ENCODE measurements at regions not wholly inside any gene's neighbourhood (a gene's known extent, or its start where the extent isn't known, plus 50 kb on each side); places are given as distances from the start of the nearest gene placed in this dataset.

DNA sequence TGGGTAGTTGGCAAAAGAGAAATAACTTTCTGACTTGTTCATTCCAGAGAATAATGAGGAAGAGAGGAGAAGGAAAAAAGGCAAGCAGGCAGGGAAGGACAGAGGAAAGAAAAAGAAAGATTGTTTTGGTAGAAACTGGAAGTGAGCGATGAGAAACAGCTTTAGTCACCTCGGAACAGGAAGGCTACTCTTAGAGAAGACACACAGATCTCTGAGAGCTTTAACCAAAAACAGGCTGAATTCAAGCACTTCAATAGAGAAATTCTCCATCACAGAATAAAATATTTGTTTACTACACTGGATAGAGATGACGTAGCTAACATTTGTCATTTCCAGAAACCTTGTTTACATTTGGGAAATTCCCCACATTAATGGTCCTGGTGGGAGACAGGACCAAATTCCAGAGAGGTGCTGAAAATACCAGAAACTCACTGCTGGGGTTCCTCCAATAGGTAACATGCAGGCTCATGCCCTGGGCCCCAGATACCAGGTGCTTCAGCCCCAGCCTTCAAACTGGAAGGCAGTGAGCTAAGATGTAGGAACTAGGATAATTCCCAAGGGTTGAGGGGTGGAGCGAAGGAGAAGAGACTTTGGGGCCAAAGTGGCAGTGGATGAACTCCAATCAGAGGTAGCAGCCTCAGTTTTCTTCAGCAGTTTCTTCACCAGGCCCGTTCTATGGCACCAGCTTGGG lies 227.7 kb upstream of the GRAMD2B start:
- 78 to 89% methylated on average over 5 of the region's 5 CpGs for WGBS, 2 donors
- TF ChIP-seq EP300 (IDR thresholded peaks at IDR 0.05) (no peak), POLR2A (IDR thresholded peaks at IDR 0.05) (no peak), POLR2AphosphoS5 (IDR thresholded peaks at IDR 0.05) (no peak)
- TF ChIP-seq, protein P1, sequence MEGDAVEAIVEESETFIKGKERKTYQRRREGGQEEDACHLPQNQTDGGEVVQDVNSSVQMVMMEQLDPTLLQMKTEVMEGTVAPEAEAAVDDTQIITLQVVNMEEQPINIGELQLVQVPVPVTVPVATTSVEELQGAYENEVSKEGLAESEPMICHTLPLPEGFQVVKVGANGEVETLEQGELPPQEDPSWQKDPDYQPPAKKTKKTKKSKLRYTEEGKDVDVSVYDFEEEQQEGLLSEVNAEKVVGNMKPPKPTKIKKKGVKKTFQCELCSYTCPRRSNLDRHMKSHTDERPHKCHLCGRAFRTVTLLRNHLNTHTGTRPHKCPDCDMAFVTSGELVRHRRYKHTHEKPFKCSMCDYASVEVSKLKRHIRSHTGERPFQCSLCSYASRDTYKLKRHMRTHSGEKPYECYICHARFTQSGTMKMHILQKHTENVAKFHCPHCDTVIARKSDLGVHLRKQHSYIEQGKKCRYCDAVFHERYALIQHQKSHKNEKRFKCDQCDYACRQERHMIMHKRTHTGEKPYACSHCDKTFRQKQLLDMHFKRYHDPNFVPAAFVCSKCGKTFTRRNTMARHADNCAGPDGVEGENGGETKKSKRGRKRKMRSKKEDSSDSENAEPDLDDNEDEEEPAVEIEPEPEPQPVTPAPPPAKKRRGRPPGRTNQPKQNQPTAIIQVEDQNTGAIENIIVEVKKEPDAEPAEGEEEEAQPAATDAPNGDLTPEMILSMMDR (IDR thresholded peaks at IDR 0.05): no peak
- H3K9me3 ChIP-seq: no peaks in the 10 kb centered on the region
- DNase-seq: peak; percentile 24
- H3K36me3 ChIP-seq: no peaks in the 10 kb centered on the region
- no peaks in the 10 kb centered on the region for H3K27me3 ChIP-seq
- no peak overlapping the region for H3K4me3 ChIP-seq
- peaks cover 0 to 11% (median 7%) of the 10 kb centered on the region in 4 donors for H3K4me1 ChIP-seq
- intact Hi-C loops (cut with DNase I): no loop called here
- H3K27ac ChIP-seq: no peak overlapping the region

DNA sequence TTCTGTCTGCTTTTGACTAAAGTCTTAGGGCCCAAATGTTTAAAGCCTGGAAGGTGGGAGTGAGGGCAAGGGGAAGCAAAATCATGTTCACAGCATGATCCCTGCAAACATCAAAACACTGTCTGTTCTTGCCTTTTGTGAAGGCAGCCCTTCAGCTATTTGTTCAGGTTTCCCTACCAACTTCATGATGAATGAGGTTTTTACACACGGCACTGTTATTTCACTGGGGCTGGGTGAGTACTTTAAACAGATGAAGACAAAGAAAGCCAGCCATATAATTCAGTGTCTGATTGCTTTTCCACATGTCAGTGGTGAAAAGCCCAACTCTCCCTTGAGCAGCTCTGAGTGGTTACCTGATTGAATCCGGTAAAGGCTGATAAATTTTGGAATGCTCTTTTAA lies 224.7 kb upstream of the GRAMD2B start:
- Histone ChIP-seq H3K4me3 (no peak overlapping the region), H3K9me3 (peaks cover 0 to 4% (median 0%) of the 10 kb centered on the region in 4 donors), H3K27ac (no peak overlapping the region), H3K36me3 (no peaks in the 10 kb centered on the region), H3K27me3 (no peaks in the 10 kb centered on the region), H3K4me1 (peaks cover 0 to 11% (median 7%) of the 10 kb centered on the region in 4 donors)
- DNase-seq: no peak
- TF ChIP-seq POLR2A (IDR thresholded peaks at IDR 0.05): no peak
- TF ChIP-seq EP300 (IDR thresholded peaks at IDR 0.05): no peak
- TF ChIP-seq, protein P1 (IDR thresholded peaks at IDR 0.05): no peak
- TF ChIP-seq POLR2AphosphoS5 (IDR thresholded peaks at IDR 0.05): no peak
- WGBS, 2 donors: 61 to 74% methylated on average over 2 of the region's 2 CpGs
- intact Hi-C loops (cut with DNase I): no loop called here

DNA sequence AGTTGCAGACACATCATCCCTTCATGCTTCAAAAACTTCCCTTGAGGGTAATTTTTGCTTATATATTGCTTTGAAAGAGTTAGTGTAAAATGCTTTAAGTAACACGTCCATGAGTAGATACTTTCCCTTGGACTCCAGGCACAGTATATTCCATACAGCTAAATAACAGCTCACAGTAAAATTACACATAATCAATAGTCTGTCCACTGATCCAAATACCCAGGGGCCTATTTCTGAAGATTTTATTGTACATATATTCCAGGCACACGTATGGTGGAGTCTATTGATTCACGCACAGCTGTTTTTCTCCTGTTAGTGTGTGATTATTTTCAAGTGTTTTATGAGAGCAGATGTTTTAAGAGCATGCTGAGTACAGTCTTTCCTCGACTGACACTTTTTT lies 223.7 kb upstream of the GRAMD2B start:
- Histone ChIP-seq H3K27me3 (no peaks in the 10 kb centered on the region), H3K9me3 (peaks cover 0 to 4% (median 0%) of the 10 kb centered on the region in 4 donors), H3K36me3 (no peaks in the 10 kb centered on the region), H3K4me3 (no peak overlapping the region), H3K27ac (no peak overlapping the region), H3K4me1 (peaks cover 0 to 11% (median 7%) of the 10 kb centered on the region in 4 donors)
- DNase-seq: no peak
- WGBS, 2 donors: 69 to 84% methylated on average over 4 of the region's 4 CpGs
- TF ChIP-seq EP300 (IDR thresholded peaks at IDR 0.05) (no peak), POLR2AphosphoS5 (IDR thresholded peaks at IDR 0.05) (no peak), POLR2A (IDR thresholded peaks at IDR 0.05) (no peak)
- TF ChIP-seq, protein P1 (IDR thresholded peaks at IDR 0.05): no peak
- intact Hi-C loops (cut with DNase I): no loop called here

DNA sequence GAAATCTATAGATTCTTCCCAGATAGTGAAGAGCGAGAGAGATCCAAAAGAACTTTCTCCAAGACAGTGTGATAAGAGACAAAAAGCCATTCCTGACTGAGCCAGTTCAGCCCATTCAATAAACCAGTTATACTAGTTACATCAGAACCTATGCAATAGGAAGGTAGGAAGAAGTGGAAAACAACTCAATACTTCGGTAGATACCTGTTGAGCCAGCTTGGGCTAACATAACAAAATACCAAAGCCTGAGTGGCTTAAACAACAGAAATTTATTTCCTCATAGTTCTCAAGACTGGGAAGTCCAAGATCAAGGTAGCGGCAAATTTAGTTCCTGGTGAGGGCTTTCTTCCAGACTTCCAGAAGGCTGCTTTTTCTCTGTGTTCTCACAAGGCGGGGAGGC lies 214.5 kb upstream of the GRAMD2B start:
- Histone ChIP-seq H3K27ac (no peak overlapping the region), H3K4me1 (no peaks in the 10 kb centered on the region), H3K27me3 (no peaks in the 10 kb centered on the region), H3K4me3 (no peak overlapping the region), H3K9me3 (peaks cover 0 to 4% (median 3%) of the 10 kb centered on the region in 4 donors), H3K36me3 (no peaks in the 10 kb centered on the region)
- intact Hi-C loops (cut with DNase I): no loop called here
- DNase-seq: no peak
- TF ChIP-seq, protein P1 (IDR thresholded peaks at IDR 0.05): no peak
- TF ChIP-seq POLR2AphosphoS5 (IDR thresholded peaks at IDR 0.05) (no peak), EP300 (IDR thresholded peaks at IDR 0.05) (no peak), POLR2A (IDR thresholded peaks at IDR 0.05) (no peak)
- 68 to 72% methylated on average over 4 of the region's 4 CpGs for WGBS, 2 donors

DNA sequence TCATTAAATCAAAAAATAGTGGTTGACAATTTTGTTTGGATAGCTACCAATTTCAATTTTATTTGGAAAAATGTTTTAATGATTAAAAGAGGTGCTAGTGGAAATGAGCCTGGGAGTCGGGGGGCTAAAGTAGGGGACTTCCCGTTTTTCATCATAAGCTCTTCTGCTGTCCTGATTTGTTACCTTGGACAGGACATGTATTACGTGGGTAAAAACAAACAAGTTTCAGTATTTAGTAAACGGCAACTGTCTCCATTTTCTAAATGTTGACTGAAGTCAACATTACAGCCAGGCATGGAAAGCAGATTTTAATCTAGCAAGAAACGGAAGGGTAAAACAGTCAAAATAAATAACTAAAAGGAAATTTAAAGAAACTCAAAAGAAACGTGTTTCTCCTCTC lies 212.3 kb upstream of the GRAMD2B start:
- Histone ChIP-seq H3K9me3 (peaks cover 0 to 4% (median 3%) of the 10 kb centered on the region in 4 donors), H3K27me3 (no peaks in the 10 kb centered on the region), H3K4me3 (no peak overlapping the region), H3K36me3 (no peaks in the 10 kb centered on the region), H3K4me1 (no peaks in the 10 kb centered on the region), H3K27ac (no peak overlapping the region)
- no peak for TF ChIP-seq POLR2A (IDR thresholded peaks at IDR 0.05)
- DNase-seq: no peak
- WGBS, 2 donors: 84 to 87% methylated on average over 6 of the region's 6 CpGs
- intact Hi-C loops (cut with DNase I): no loop called here

Data from sigmoid colon (tissue), 6 donors.